ENCODE measurements at regions not wholly inside any gene's neighbourhood (a gene's known extent, or its start where the extent isn't known, plus 50 kb on each side); places are given as distances from the start of the nearest gene placed in this dataset.

GRCh38 chr11:97990162-97990920, 1030.4 kb upstream of the CNTN5 start:
- H3K4me3 ChIP-seq (ENCODE audit: low read depth, low read length, poor library complexity, severe bottlenecking), result no peak overlapping the region
- no peak overlapping the region for H3K27ac ChIP-seq (ENCODE audit: low read depth, low read length, poor library complexity, severe bottlenecking)
- H3K36me3 ChIP-seq (ENCODE audit: insufficient read depth, low read length), result no peaks in the 10 kb centered on the region
- no peaks in the 10 kb centered on the region for H3K9me2 ChIP-seq (ENCODE audit: low read depth, low read length)
- TF ChIP-seq, protein P1, sequence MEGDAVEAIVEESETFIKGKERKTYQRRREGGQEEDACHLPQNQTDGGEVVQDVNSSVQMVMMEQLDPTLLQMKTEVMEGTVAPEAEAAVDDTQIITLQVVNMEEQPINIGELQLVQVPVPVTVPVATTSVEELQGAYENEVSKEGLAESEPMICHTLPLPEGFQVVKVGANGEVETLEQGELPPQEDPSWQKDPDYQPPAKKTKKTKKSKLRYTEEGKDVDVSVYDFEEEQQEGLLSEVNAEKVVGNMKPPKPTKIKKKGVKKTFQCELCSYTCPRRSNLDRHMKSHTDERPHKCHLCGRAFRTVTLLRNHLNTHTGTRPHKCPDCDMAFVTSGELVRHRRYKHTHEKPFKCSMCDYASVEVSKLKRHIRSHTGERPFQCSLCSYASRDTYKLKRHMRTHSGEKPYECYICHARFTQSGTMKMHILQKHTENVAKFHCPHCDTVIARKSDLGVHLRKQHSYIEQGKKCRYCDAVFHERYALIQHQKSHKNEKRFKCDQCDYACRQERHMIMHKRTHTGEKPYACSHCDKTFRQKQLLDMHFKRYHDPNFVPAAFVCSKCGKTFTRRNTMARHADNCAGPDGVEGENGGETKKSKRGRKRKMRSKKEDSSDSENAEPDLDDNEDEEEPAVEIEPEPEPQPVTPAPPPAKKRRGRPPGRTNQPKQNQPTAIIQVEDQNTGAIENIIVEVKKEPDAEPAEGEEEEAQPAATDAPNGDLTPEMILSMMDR (IDR thresholded peaks at IDR 0.05; ENCODE audit: low read length), result no peak
- H2AFZ ChIP-seq (ENCODE audit: low read length), result no peak overlapping the region
- H4K20me1 ChIP-seq (ENCODE audit: insufficient read depth, low read length), result no peaks in the 10 kb centered on the region
- H3F3A ChIP-seq (ENCODE audit: insufficient read depth, low read length), result no peaks in the 10 kb centered on the region
- no peaks in the 10 kb centered on the region for H3K27me3 ChIP-seq (ENCODE audit: insufficient read depth, low read length)
- H3K9ac ChIP-seq (ENCODE audit: low read length), result no peak overlapping the region
- no peaks in the 10 kb centered on the region for H3K9me3 ChIP-seq (ENCODE audit: low read length)
- H3K4me2 ChIP-seq (ENCODE audit: low read length), result no peak overlapping the region
- H3K79me2 ChIP-seq (ENCODE audit: insufficient read depth, low read length), result no peaks in the 10 kb centered on the region
- no peaks in the 10 kb centered on the region for H3K4me1 ChIP-seq (ENCODE audit: insufficient read depth, low read length, severe bottlenecking)

DNA sequence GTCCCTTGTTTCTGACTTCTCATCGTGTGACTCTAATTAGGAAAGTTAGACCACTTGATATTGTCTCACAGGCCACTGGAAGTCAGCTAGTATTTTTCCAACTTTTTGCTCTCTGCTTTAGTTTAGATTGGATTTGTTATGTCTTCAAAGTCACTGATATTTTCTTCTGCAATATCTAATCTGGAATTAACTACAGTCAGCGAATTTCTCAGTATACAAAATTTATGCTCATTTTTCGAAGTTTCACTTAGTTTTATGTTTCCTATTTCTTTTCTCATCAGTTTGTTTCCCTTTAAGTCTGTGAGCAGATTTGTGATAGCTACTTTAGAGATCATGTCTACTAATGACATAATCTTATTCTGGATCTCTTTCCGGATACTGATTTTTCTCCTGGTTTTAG, 1027.2 kb upstream of the CNTN5 start:
- no peaks in the 10 kb centered on the region for H4K20me1 ChIP-seq (ENCODE audit: insufficient read depth, low read length)
- no peak overlapping the region for H3K9ac ChIP-seq (ENCODE audit: low read length)
- H3K4me3 ChIP-seq (ENCODE audit: low read depth, low read length, poor library complexity, severe bottlenecking), result no peak overlapping the region
- no peak overlapping the region for H2AFZ ChIP-seq (ENCODE audit: low read length)
- no peaks in the 10 kb centered on the region for H3K36me3 ChIP-seq (ENCODE audit: insufficient read depth, low read length)
- no peaks in the 10 kb centered on the region for H3K79me2 ChIP-seq (ENCODE audit: insufficient read depth, low read length)
- no peak overlapping the region for H3K27ac ChIP-seq (ENCODE audit: low read depth, low read length, poor library complexity, severe bottlenecking)
- no peaks in the 10 kb centered on the region for H3K27me3 ChIP-seq (ENCODE audit: insufficient read depth, low read length)
- no peaks in the 10 kb centered on the region for H3K9me3 ChIP-seq (ENCODE audit: low read length)
- H3K4me1 ChIP-seq (ENCODE audit: insufficient read depth, low read length, severe bottlenecking), result no peaks in the 10 kb centered on the region
- no peak overlapping the region for H3K4me2 ChIP-seq (ENCODE audit: low read length)
- H3F3A ChIP-seq (ENCODE audit: insufficient read depth, low read length), result no peaks in the 10 kb centered on the region
- TF ChIP-seq, protein P1 (IDR thresholded peaks at IDR 0.05; ENCODE audit: low read length), result no peak
- no peak for TF ChIP-seq EZH2 (IDR thresholded peaks at IDR 0.05; ENCODE audit: borderline replicate concordance, low read length)
- H3K9me2 ChIP-seq (ENCODE audit: low read depth, low read length), result no peaks in the 10 kb centered on the region

- Histone ChIP-seq H3K4me3 (ENCODE audit: low read depth, low read length, poor library complexity, severe bottlenecking) (no peak overlapping the region), H3K79me2 (ENCODE audit: insufficient read depth, low read length) (no peaks in the 10 kb centered on the region), H3K9me2 (ENCODE audit: low read depth, low read length) (no peaks in the 10 kb centered on the region), H3K9me3 (ENCODE audit: low read length) (no peaks in the 10 kb centered on the region), H2AFZ (ENCODE audit: low read length) (no peak overlapping the region), H4K20me1 (ENCODE audit: insufficient read depth, low read length) (no peaks in the 10 kb centered on the region), H3K27me3 (ENCODE audit: insufficient read depth, low read length) (no peaks in the 10 kb centered on the region), H3F3A (ENCODE audit: insufficient read depth, low read length) (no peaks in the 10 kb centered on the region), H3K36me3 (ENCODE audit: insufficient read depth, low read length) (no peaks in the 10 kb centered on the region), H3K4me1 (ENCODE audit: insufficient read depth, low read length, severe bottlenecking) (no peaks in the 10 kb centered on the region), H3K27ac (ENCODE audit: low read depth, low read length, poor library complexity, severe bottlenecking) (no peak overlapping the region), H3K9ac (ENCODE audit: low read length) (no peak overlapping the region), H3K4me2 (ENCODE audit: low read length) (no peak overlapping the region)
- TF ChIP-seq EZH2 (IDR thresholded peaks at IDR 0.05; ENCODE audit: borderline replicate concordance, low read length), result no peak
- TF ChIP-seq, protein P1 (IDR thresholded peaks at IDR 0.05; ENCODE audit: low read length), result no peak
These were observed 1024.9 kb upstream of the CNTN5 start for GRCh38 chr11:97995874-97996273.
